ENCODE measurements at regions not wholly inside any gene's neighbourhood (a gene's known extent, or its start where the extent isn't known, plus 50 kb on each side); places are given as distances from the start of the nearest gene placed in this dataset.

DNA sequence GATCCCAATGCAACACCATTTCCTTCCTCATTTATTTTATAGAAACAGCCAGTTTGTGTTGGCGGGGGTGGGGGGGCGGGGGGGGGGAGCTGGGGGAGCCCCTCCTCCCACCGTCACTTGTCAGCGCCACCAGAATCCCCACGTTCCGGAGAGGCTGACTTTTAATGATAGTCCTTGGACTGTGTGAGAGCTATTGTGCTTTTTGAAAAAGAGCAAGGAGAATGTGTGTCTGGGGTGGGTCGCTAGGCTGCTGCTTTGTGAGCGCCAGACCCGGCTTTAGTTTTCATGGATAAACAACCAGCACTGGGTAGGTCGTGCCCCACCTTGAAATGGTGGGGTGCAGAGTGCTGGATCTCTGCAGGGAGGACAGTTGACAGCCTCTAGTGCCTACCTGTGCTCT is 135.0 kb upstream of the ONECUT1 start:
- no peak for TF ChIP-seq EZH2 (IDR thresholded peaks at IDR 0.05; ENCODE audit: borderline replicate concordance, low read depth, low read length, severe bottlenecking)
- TF ChIP-seq, protein P1, sequence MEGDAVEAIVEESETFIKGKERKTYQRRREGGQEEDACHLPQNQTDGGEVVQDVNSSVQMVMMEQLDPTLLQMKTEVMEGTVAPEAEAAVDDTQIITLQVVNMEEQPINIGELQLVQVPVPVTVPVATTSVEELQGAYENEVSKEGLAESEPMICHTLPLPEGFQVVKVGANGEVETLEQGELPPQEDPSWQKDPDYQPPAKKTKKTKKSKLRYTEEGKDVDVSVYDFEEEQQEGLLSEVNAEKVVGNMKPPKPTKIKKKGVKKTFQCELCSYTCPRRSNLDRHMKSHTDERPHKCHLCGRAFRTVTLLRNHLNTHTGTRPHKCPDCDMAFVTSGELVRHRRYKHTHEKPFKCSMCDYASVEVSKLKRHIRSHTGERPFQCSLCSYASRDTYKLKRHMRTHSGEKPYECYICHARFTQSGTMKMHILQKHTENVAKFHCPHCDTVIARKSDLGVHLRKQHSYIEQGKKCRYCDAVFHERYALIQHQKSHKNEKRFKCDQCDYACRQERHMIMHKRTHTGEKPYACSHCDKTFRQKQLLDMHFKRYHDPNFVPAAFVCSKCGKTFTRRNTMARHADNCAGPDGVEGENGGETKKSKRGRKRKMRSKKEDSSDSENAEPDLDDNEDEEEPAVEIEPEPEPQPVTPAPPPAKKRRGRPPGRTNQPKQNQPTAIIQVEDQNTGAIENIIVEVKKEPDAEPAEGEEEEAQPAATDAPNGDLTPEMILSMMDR (IDR thresholded peaks at IDR 0.05; ENCODE audit: borderline replicate concordance, extremely low read depth, low read length, poor library complexity, severe bottlenecking) = no peak
